ENCODE measurements at regions not wholly inside any gene's neighbourhood (a gene's known extent, or its start where the extent isn't known, plus 50 kb on each side); places are given as distances from the start of the nearest gene placed in this dataset.

DNA sequence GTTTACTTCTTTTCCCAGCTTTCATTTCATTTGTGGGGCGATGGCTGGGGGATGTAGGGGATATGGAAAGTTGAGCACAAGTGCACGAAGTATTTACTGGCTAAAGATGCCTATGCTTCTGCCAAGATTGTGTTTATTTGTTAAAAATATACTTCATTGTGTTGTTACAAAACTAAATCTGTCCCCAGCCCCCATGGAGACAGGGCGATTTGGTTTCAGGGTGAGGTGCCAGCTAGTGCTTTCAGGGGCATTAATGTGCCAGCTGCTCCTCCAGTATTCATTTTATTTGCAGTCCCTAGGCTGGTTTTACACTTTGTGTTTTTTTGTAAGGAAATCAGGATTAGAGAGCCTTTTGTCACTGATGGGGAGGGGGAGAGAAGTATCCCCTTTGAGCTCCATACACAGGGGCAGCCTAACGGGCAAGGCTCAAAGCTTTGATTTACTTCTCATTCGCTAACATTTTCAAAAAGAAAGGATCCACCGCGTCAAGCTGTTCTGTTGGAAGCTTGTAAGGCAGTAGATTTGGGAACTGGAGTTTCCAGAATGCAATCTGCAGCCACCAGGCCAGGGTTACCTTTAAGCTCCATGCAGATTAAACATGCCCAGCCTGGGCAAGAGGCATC lies 198.7 kb upstream of the PLEKHG7 start:
- TF ChIP-seq YY1 (IDR thresholded peaks at IDR 0.05; ENCODE audit: insufficient read depth, insufficient read length) (no peak), SUZ12 (IDR thresholded peaks at IDR 0.05; ENCODE audit: extremely low read depth, insufficient read depth, insufficient read length) (no peak), ZNF274 (IDR thresholded peaks at IDR 0.05; ENCODE audit: low read depth, low read length) (no peak)
